OCI-LY3 (cell line): ENCODE measurements at regions not wholly inside any gene's neighbourhood (a gene's known extent, or its start where the extent isn't known, plus 50 kb on each side); places are given as distances from the start of the nearest gene placed in this dataset.

Experiments
- EZH2phosphoT487 ChIP-seq: fragments of 200-600 bp; shearing (Covaris generic); IDR thresholded peaks from 2 replicates; pipeline ENCODE4 v1.6.1; 2018; ENCODE audit warnings: antibody characterized with exemption, mixed run types, low read depth
- TF ChIP-seq, protein P1 (sequence below): fragments of 200-600, 300-600 bp; sonication (generic); IDR thresholded peaks from 2 replicates; pipeline ENCODE4 v1.5.1; 2014; ENCODE audit warnings: antibody characterized with exemption, low read length, low read depth

DNA sequence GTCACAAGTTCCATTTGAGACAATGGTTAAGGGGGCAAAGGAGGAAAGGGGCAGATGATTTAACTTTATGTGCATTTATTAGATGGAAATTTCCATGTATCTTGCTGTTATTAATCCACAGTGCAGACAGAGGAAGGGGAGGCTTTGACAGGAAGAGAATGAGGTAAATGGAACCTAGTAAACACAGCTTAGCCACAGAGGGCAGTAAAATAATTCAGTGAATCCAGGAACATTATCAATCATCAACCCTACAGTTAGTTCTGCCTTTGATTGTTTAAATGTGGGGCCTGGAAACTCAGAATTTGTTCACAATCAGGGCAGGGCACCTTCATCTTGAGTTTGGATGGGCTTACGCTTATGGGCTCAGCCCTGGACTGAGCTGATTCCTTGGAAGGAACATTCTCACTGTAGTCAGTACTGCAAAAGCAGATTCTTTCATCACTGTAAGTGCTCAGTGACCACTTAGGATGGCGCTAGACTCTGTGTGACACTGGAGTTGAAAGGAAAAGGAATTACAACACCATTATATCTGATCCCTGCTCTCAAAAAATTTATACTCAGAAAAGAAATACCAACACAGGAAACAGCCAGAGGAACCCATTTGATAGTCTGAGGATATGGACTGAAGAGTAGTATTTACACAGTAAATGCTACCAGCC lies 169.5 kb downstream of the PIK3R1 start:
- TF ChIP-seq, protein P1, sequence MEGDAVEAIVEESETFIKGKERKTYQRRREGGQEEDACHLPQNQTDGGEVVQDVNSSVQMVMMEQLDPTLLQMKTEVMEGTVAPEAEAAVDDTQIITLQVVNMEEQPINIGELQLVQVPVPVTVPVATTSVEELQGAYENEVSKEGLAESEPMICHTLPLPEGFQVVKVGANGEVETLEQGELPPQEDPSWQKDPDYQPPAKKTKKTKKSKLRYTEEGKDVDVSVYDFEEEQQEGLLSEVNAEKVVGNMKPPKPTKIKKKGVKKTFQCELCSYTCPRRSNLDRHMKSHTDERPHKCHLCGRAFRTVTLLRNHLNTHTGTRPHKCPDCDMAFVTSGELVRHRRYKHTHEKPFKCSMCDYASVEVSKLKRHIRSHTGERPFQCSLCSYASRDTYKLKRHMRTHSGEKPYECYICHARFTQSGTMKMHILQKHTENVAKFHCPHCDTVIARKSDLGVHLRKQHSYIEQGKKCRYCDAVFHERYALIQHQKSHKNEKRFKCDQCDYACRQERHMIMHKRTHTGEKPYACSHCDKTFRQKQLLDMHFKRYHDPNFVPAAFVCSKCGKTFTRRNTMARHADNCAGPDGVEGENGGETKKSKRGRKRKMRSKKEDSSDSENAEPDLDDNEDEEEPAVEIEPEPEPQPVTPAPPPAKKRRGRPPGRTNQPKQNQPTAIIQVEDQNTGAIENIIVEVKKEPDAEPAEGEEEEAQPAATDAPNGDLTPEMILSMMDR: no peak
- no peak for TF ChIP-seq EZH2phosphoT487
